Endothelial cell of umbilical vein (primary cell): ENCODE measurements at regions not wholly inside any gene's neighbourhood (a gene's known extent, or its start where the extent isn't known, plus 50 kb on each side); places are given as distances from the start of the nearest gene placed in this dataset.

Experiments
- BruUV-seq: library from RNA; stranded (reverse); fragments of 400-500 nt; replicated peaks from 2 replicates; lab custom pipeline; 2021; lab: Mats Ljungman, UMichigan
- CTCF ChIA-PET: fragments of 300-600, 350-600 bp; sonication (Branson Sonifier 250); formaldehyde crosslinking; loops from one replicate; lab custom pipeline; 2021; ENCODE audit warnings: antibody characterized with exemption, inconsistent platforms; lab: Charles Lee
- POLR2A ChIA-PET: fragments of 300-600, 350-600 bp; sonication (Branson Sonifier 250); formaldehyde crosslinking; loops from one replicate; lab custom pipeline; 2021; ENCODE audit warnings: antibody characterized with exemption, inconsistent platforms; lab: Charles Lee
- DNase-seq: peaks from one replicate; pipeline ENCODE4 v3.0.0-alpha.2; 2011; ENCODE audit warnings: low read depth, low spot score
- FAIRE-seq: peaks from 2 replicates; lab custom pipeline; 2011; peaks lifted over from hg19 to GRCh38; lab: Jason Lieb, UNC
- H2AFZ ChIP-seq: 2 replicates; pipeline ENCODE4 v1.6.0; 2012; ENCODE audit warnings: low read depth, low read length, control low read depth, inconsistent platforms
- H3K27ac ChIP-seq: 2 replicates; pipeline ENCODE4 v1.5.1; 2011; ENCODE audit warnings: low read depth, mild to moderate bottlenecking, control low read depth, low read length, moderate library complexity; ENCODE audit not compliant: insufficient read depth
- H3K27me3 ChIP-seq, 2 experiments: 2 replicates each; pipeline versions ENCODE4 v1.6.0 to v1.6.1; 2011; ENCODE audit warnings: low read length in 2 of 2, mixed read lengths in 1 of 2; ENCODE audit not compliant: control insufficient read depth in 2 of 2, insufficient read depth in 2 of 2
- H3K36me3 ChIP-seq, 2 experiments: 2 replicates in 1 of 2; 3 replicates in 1 of 2; pipeline ENCODE4 v1.5.1; 2011; ENCODE audit warnings: low read length in 2 of 2, mild to moderate bottlenecking in 1 of 2, moderate library complexity in 1 of 2; ENCODE audit not compliant: control insufficient read depth in 2 of 2, insufficient read depth in 2 of 2; ENCODE audit errors: extremely low read depth in 1 of 2
- H3K4me1 ChIP-seq: 3 replicates; pipeline ENCODE4 v1.5.1; 2011; ENCODE audit warnings: mild to moderate bottlenecking, low read length; ENCODE audit not compliant: control insufficient read depth, insufficient read depth; ENCODE audit errors: extremely low read depth
- H3K4me2 ChIP-seq: 2 replicates; pipeline ENCODE4 v1.6.1; 2011; ENCODE audit warnings: low read length, control low read depth, mixed read lengths; ENCODE audit not compliant: insufficient read depth
- H3K4me3 ChIP-seq, 3 experiments: fragments of 200-600 bp in 1 of 3; sonication (generic), shearing (Covaris generic) in 1 of 3; replicated peaks in 1 of 3; 2 replicates each; pipeline ENCODE4 v1.5.1; 2011 to 2016; ENCODE audit warnings: control low read depth in 3 of 3, low read length in 3 of 3, mild to moderate bottlenecking in 2 of 3, inconsistent platforms in 1 of 3, low read depth in 1 of 3, moderate library complexity in 1 of 3; ENCODE audit not compliant: insufficient read depth in 1 of 3
- H3K79me2 ChIP-seq: 2 replicates; pipeline ENCODE4 v1.6.0; 2012; ENCODE audit warnings: low read length, inconsistent platforms; ENCODE audit not compliant: control insufficient read depth, insufficient read depth
- H3K9ac ChIP-seq: replicated peaks from 2 replicates; pipeline ENCODE3; 2011; ENCODE audit warnings: low read length, control low read depth; ENCODE audit not compliant: insufficient read depth; ENCODE audit errors: extremely low read depth
- H3K9me1 ChIP-seq: replicated peaks from 3 replicates; pipeline ENCODE4 v1.6.0; 2011; ENCODE audit warnings: mild to moderate bottlenecking, low read length; ENCODE audit not compliant: control insufficient read depth, insufficient read depth; ENCODE audit errors: extremely low read depth
- H3K9me3 ChIP-seq: replicated peaks from 2 replicates; pipeline ENCODE4 v1.5.1; 2012; ENCODE audit warnings: low read length, inconsistent platforms; ENCODE audit not compliant: control insufficient read depth, insufficient read depth
- H4K20me1 ChIP-seq: replicated peaks from 2 replicates; pipeline ENCODE3; 2011; ENCODE audit warnings: mild to moderate bottlenecking, low read length; ENCODE audit not compliant: control insufficient read depth, insufficient read depth; ENCODE audit errors: extremely low read depth
- CTCF ChIP-seq, 2 donors: IDR thresholded peaks; 1 replicate in 1 of 2; 2 replicates in 1 of 2; pipeline ENCODE4 v1.5.1; 2011; ENCODE audit warnings: low read length in 2 of 2, mild to moderate bottlenecking in 2 of 2, moderate library complexity in 2 of 2, control low read depth in 1 of 2, inconsistent platforms in 1 of 2, low read depth in 1 of 2; ENCODE audit not compliant: insufficient read depth in 1 of 2; ENCODE audit errors: extremely low read depth in 1 of 2
- EZH2 ChIP-seq: IDR thresholded peaks from 2 replicates; pipeline ENCODE4 v1.6.1; 2012; ENCODE audit warnings: borderline replicate concordance, low read depth, mild to moderate bottlenecking, moderate library complexity, low read length, inconsistent platforms; ENCODE audit not compliant: severe bottlenecking
- FOS ChIP-seq: IDR thresholded peaks from 2 replicates; pipeline ENCODE4 v1.6.1; 2011; ENCODE audit warnings: mild to moderate bottlenecking, low read length, moderate library complexity, borderline replicate concordance; ENCODE audit not compliant: insufficient read depth
- GATA2 ChIP-seq: IDR thresholded peaks from 2 replicates; pipeline ENCODE4 v1.7.0; 2011; ENCODE audit warnings: low read depth, mild to moderate bottlenecking, moderate library complexity, mixed read lengths, low read length; ENCODE audit not compliant: insufficient read length, insufficient read depth
- JUN ChIP-seq: IDR thresholded peaks from 2 replicates; pipeline ENCODE4 v1.6.1; 2011; ENCODE audit warnings: borderline replicate concordance, low read depth; ENCODE audit not compliant: insufficient read length, insufficient read depth
- MYC ChIP-seq: IDR thresholded peaks from one replicate; pipeline ENCODE4 v1.6.1; 2011; ENCODE audit warnings: mild to moderate bottlenecking, low read depth, low read length
- POLR2A ChIP-seq: IDR thresholded peaks from 2 replicates; pipeline ENCODE4 v1.6.1; 2012; ENCODE audit warnings: low read depth, mild to moderate bottlenecking, control low read depth, low read length
- POLR2AphosphoS5 ChIP-seq: IDR thresholded peaks from 2 replicates; pipeline ENCODE4 v1.6.1; 2012; ENCODE audit warnings: low read depth, mild to moderate bottlenecking, control low read depth, low read length, moderate library complexity; ENCODE audit not compliant: insufficient read depth
- dilution Hi-C: fragments of 300-500 bp; cut with MboI; formaldehyde crosslinking; loops from one replicate; pipeline ENCODE4 v1.15.0; 2019; ENCODE audit warnings: low sequenced_read_pairs; ENCODE audit not compliant: extremely low pct_ligation_motif_present
- intact Hi-C: fragments of 100-400 bp; cut with micrococcal nuclease; formaldehyde crosslinking; loops from one replicate; pipeline ENCODE4 v1.10.0; 2022
- TF ChIP-seq, protein P1 (sequence below): IDR thresholded peaks from 2 replicates; pipeline ENCODE4 v1.6.1; 2011; ENCODE audit not compliant: insufficient read depth, insufficient read length

DNA sequence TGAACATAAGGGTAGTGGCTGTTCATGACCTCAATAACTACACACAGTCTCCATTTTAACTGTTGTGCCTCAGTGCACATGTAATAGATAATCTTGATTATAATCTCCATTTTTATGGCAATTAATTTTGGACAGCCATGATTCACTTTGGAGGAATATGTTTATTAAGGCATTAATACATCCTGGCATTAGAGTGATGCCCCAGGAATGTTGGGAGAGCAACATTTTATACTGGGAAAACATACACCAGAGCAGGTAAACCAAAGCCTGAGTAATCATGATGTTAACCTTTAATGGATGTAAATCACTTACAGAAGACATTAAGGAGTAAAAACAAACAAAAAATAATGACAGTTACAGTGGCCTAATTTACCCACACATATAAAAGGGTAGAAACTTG is 886.3 kb upstream of the RAG2 start:
- Histone ChIP-seq H3K4me2 (no peak overlapping the region), H3K9ac (no peak overlapping the region), H2AFZ (no peak overlapping the region), H3K4me1 (no peaks in the 10 kb centered on the region), H3K9me1 (no peaks in the 10 kb centered on the region), H4K20me1 (no peaks in the 10 kb centered on the region), H3K36me3 (no peaks in the 10 kb centered on the region), H3K27me3 (no peaks in the 10 kb centered on the region), H3K27ac (no peak overlapping the region), H3K79me2 (no peaks in the 10 kb centered on the region), H3K4me3 (no peak overlapping the region), H3K9me3 (no peaks in the 10 kb centered on the region)
- BruUV-seq: no TSS peak
- CTCF ChIA-PET: no interaction called here
- DNase-seq (no peak), FAIRE-seq (no peak)
- intact Hi-C loops (no loop called here), dilution Hi-C loops (no loop called here)
- TF ChIP-seq CTCF (IDR thresholded peaks at IDR 0.05; ENCODE audit: extremely low read depth in 1 of 2, insufficient read depth in 1 of 2, low read depth in 1 of 2, low read length in 2 of 2) (no peak), GATA2 (no peak), JUN (no peak), FOS (no peak), EZH2 (no peak), MYC (no peak), POLR2A (no peak), POLR2AphosphoS5 (no peak)
- TF ChIP-seq, protein P1, sequence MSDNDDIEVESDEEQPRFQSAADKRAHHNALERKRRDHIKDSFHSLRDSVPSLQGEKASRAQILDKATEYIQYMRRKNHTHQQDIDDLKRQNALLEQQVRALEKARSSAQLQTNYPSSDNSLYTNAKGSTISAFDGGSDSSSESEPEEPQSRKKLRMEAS: no peak
- POLR2A ChIA-PET: no interaction called here
